Erythroblast (primary cell): ENCODE measurements at regions not wholly inside any gene's neighbourhood (a gene's known extent, or its start where the extent isn't known, plus 50 kb on each side); places are given as distances from the start of the nearest gene placed in this dataset.

Experiments used
- GATA1 ChIP-seq: IDR thresholded peaks from 2 replicates; pipeline ENCODE4 v1.6.1; 2011; ENCODE audit warnings: low read depth, mild to moderate bottlenecking, control low read depth, low read length, moderate library complexity
- POLR2A ChIP-seq: IDR thresholded peaks from 2 replicates; pipeline ENCODE4 v1.6.1; 2011; ENCODE audit warnings: mild to moderate bottlenecking, low read length

GRCh38 chr16:76226481-76226880, 50.7 kb upstream of the CNTNAP4 start:
- TF ChIP-seq POLR2A (no peak), GATA1 (no peak)
